ENCODE measurements at regions not wholly inside any gene's neighbourhood (a gene's known extent, or its start where the extent isn't known, plus 50 kb on each side); places are given as distances from the start of the nearest gene placed in this dataset.

- peaks cover 23% of the 10 kb centered on the region for H3K4me1 ChIP-seq (ENCODE audit: low read length)
- no peak overlapping the region for H2AFZ ChIP-seq (ENCODE audit: low read depth, low read length)
- no peaks in the 10 kb centered on the region for H3K36me3 ChIP-seq (replicated peaks; ENCODE audit: low read depth, low read length)
- no peaks in the 10 kb centered on the region for H3K27me3 ChIP-seq (ENCODE audit: low read depth, low read length)
- H3K9me3 ChIP-seq (ENCODE audit: insufficient read depth, low read length), result no peaks in the 10 kb centered on the region
- peak overlapping the region; percentile 82 for H3K4me3 ChIP-seq (ENCODE audit: low read length)
- H3K79me2 ChIP-seq (ENCODE audit: low read length), result no peaks in the 10 kb centered on the region
- H3K9ac ChIP-seq (ENCODE audit: low read length), result peak overlapping the region; percentile 57
- H4K20me1 ChIP-seq (ENCODE audit: insufficient read depth, low read length), result no peaks in the 10 kb centered on the region
- peak overlapping the region; percentile 65 for H3K27ac ChIP-seq (ENCODE audit: low read length)
- TF ChIP-seq CTCF (IDR thresholded peaks at IDR 0.05; ENCODE audit: low read depth, low read length) (no peak), EZH2phosphoT487 (IDR thresholded peaks at IDR 0.05; ENCODE audit: low read depth) (no peak)
- H3K4me2 ChIP-seq (ENCODE audit: low read length), result peak overlapping the region; percentile 96
These were observed 1720.2 kb downstream of the MRPL39 start for GRCh38 chr21:23886828-23887724.

GRCh38 chr21:23881783-23882182, 1725.5 kb downstream of the MRPL39 start:
- Histone ChIP-seq H3K4me2 (ENCODE audit: low read length) (no peak overlapping the region), H4K20me1 (ENCODE audit: insufficient read depth, low read length) (no peaks in the 10 kb centered on the region), H3K79me2 (ENCODE audit: low read length) (no peaks in the 10 kb centered on the region), H3K27me3 (ENCODE audit: low read depth, low read length) (no peaks in the 10 kb centered on the region), H3K27ac (ENCODE audit: low read length) (no peak overlapping the region), H3K4me1 (ENCODE audit: low read length) (no peaks in the 10 kb centered on the region), H3K9ac (ENCODE audit: low read length) (no peak overlapping the region), H2AFZ (ENCODE audit: low read depth, low read length) (no peak overlapping the region), H3K4me3 (ENCODE audit: low read length) (no peak overlapping the region), H3K9me3 (ENCODE audit: insufficient read depth, low read length) (no peaks in the 10 kb centered on the region), H3K36me3 (replicated peaks; ENCODE audit: low read depth, low read length) (no peaks in the 10 kb centered on the region)
- TF ChIP-seq CTCF (IDR thresholded peaks at IDR 0.05; ENCODE audit: low read depth, low read length), result no peak
- no peak for TF ChIP-seq EZH2phosphoT487 (IDR thresholded peaks at IDR 0.05; ENCODE audit: low read depth)

- Histone ChIP-seq H3K9me3 (ENCODE audit: insufficient read depth, low read length) (no peaks in the 10 kb centered on the region), H2AFZ (ENCODE audit: low read depth, low read length) (no peak overlapping the region), H3K4me3 (ENCODE audit: low read length) (no peak overlapping the region), H4K20me1 (ENCODE audit: insufficient read depth, low read length) (no peaks in the 10 kb centered on the region), H3K27me3 (ENCODE audit: low read depth, low read length) (no peaks in the 10 kb centered on the region), H3K36me3 (replicated peaks; ENCODE audit: low read depth, low read length) (no peaks in the 10 kb centered on the region), H3K79me2 (ENCODE audit: low read length) (no peaks in the 10 kb centered on the region), H3K4me1 (ENCODE audit: low read length) (no peaks in the 10 kb centered on the region), H3K4me2 (ENCODE audit: low read length) (no peak overlapping the region), H3K9ac (ENCODE audit: low read length) (no peak overlapping the region), H3K27ac (ENCODE audit: low read length) (no peak overlapping the region)
- TF ChIP-seq CTCF (IDR thresholded peaks at IDR 0.05; ENCODE audit: low read depth, low read length) (no peak), EZH2phosphoT487 (IDR thresholded peaks at IDR 0.05; ENCODE audit: low read depth) (no peak)
These were observed 1730.2 kb downstream of the MRPL39 start for GRCh38 chr21:23876925-23877558.

- no peak overlapping the region for H3K4me3 ChIP-seq (ENCODE audit: low read length)
- no peaks in the 10 kb centered on the region for H3K9me3 ChIP-seq (ENCODE audit: insufficient read depth, low read length)
- no peaks in the 10 kb centered on the region for H3K27me3 ChIP-seq (ENCODE audit: low read depth, low read length)
- TF ChIP-seq CTCF (IDR thresholded peaks at IDR 0.05; ENCODE audit: low read depth, low read length) (no peak), EZH2phosphoT487 (IDR thresholded peaks at IDR 0.05; ENCODE audit: low read depth) (no peak)
- H3K79me2 ChIP-seq (ENCODE audit: low read length), result no peaks in the 10 kb centered on the region
- no peak overlapping the region for H2AFZ ChIP-seq (ENCODE audit: low read depth, low read length)
- no peak overlapping the region for H3K27ac ChIP-seq (ENCODE audit: low read length)
- H3K4me1 ChIP-seq (ENCODE audit: low read length), result no peaks in the 10 kb centered on the region
- H4K20me1 ChIP-seq (ENCODE audit: insufficient read depth, low read length), result no peaks in the 10 kb centered on the region
- H3K4me2 ChIP-seq (ENCODE audit: low read length), result no peak overlapping the region
- H3K9ac ChIP-seq (ENCODE audit: low read length), result no peak overlapping the region
- H3K36me3 ChIP-seq (replicated peaks; ENCODE audit: low read depth, low read length), result no peaks in the 10 kb centered on the region
These were observed 1733.0 kb downstream of the MRPL39 start for GRCh38 chr21:23874271-23874670.

Measured in OCI-LY3 (cell line).